ENCODE measurements at regions not wholly inside any gene's neighbourhood (a gene's known extent, or its start where the extent isn't known, plus 50 kb on each side); places are given as distances from the start of the nearest gene placed in this dataset.

GRCh38 chr1:227428803-227429202 lies 110.5 kb upstream of the CDC42BPA start:
- TF ChIP-seq CTCF (IDR thresholded peaks at IDR 0.05; ENCODE audit: low read depth, low read length): no peak
- DNase-seq (ENCODE audit: low read depth, low spot score): no peak
- Histone ChIP-seq H3K27ac (ENCODE audit: low read depth, low read length) (no peak overlapping the region), H3K27me3 (ENCODE audit: control insufficient read depth, insufficient read depth, low read length) (no peaks in the 10 kb centered on the region), H3K4me3 (ENCODE audit: low read depth, low read length) (no peak overlapping the region), H3K9me3 (ENCODE audit: control insufficient read depth, insufficient read depth, low read length) (no peaks in the 10 kb centered on the region)
- ChIA-PET CTCF (interaction anchor here (0.6 to 1.1 kb wide), 3 partner anchors 10 to 40 kb away, joined by 3 read pairs; no protein-coding TSS in a partner anchor), POLR2A (no interaction called here)

DNA sequence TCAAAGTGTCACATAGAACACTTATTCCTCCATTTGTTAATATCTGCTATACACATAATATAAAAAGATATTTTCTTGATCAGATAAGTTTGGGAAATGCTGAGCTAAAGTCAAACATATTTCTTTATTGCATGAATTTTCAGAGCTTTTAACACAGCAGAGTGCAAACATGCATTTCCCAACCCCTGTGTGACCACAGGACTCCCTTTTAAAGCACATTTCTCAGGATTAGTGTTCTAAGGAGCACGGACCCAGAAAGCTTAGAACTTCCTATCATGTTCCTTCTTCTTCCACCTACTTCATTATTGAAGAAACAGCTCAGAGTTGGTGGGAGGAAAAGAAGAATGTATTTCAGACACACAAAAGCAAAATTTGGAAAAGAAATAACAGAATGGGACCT lies 109.1 kb upstream of the CDC42BPA start:
- Histone ChIP-seq H3K9me3 (ENCODE audit: control insufficient read depth, insufficient read depth, low read length) (no peaks in the 10 kb centered on the region), H3K27ac (ENCODE audit: low read depth, low read length) (no peak overlapping the region), H3K27me3 (ENCODE audit: control insufficient read depth, insufficient read depth, low read length) (no peaks in the 10 kb centered on the region), H3K4me3 (ENCODE audit: low read depth, low read length) (no peak overlapping the region)
- no peak for DNase-seq (ENCODE audit: low read depth, low spot score)
- POLR2A ChIA-PET: no interaction called here
- no peak for TF ChIP-seq CTCF (IDR thresholded peaks at IDR 0.05; ENCODE audit: low read depth, low read length)
- CTCF ChIA-PET: no interaction called here

- H3K27ac ChIP-seq (ENCODE audit: low read depth, low read length): no peak overlapping the region
- H3K27me3 ChIP-seq (ENCODE audit: control insufficient read depth, insufficient read depth, low read length): no peaks in the 10 kb centered on the region
- CTCF ChIA-PET: interaction anchor here (0.6 kb wide), 1 partner anchor 877 kb away, joined by 6 read pairs; no protein-coding TSS in a partner anchor
- no peak for TF ChIP-seq CTCF (IDR thresholded peaks at IDR 0.05; ENCODE audit: low read depth, low read length)
- DNase-seq (ENCODE audit: low read depth, low spot score): no peak
- POLR2A ChIA-PET: no interaction called here
- no peak overlapping the region for H3K4me3 ChIP-seq (ENCODE audit: low read depth, low read length)
- no peaks in the 10 kb centered on the region for H3K9me3 ChIP-seq (ENCODE audit: control insufficient read depth, insufficient read depth, low read length)
These were observed 106.7 kb upstream of the CDC42BPA start for GRCh38 chr1:227424953-227425352.

DNA sequence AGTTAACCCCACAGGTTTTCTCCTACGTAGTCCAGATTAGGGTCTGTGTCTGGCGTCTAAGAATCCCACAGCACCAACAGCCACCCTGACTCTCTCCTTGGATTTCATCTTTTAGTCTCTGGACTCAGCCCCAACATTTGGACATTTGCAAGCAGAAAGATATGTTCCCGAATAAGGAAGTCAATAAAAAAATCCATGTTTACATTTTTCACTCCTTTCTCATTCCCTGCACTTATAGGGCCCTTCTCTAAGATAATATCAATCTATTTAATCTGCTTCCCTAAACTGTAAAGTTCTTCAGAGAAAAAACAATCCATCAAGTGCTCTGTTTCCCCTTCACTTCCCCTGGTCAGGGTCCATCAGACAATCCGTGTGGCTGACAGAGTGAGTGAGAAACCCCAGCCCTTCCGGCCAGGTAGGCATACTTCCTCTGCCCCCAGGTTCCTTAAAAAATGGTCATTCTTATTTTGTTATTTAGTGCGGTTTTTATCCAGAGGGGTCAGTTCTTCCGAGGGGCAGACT lies 105.9 kb upstream of the CDC42BPA start:
- no peak overlapping the region for H3K27ac ChIP-seq (ENCODE audit: low read depth, low read length)
- H3K27me3 ChIP-seq (ENCODE audit: control insufficient read depth, insufficient read depth, low read length): no peaks in the 10 kb centered on the region
- ChIA-PET POLR2A (no interaction called here), CTCF (no interaction called here)
- H3K9me3 ChIP-seq (ENCODE audit: control insufficient read depth, insufficient read depth, low read length): no peaks in the 10 kb centered on the region
- TF ChIP-seq CTCF (IDR thresholded peaks at IDR 0.05; ENCODE audit: low read depth, low read length): no peak
- DNase-seq (ENCODE audit: low read depth, low spot score): no peak
- no peak overlapping the region for H3K4me3 ChIP-seq (ENCODE audit: low read depth, low read length)

- no peak for TF ChIP-seq CTCF (IDR thresholded peaks at IDR 0.05; ENCODE audit: low read depth, low read length)
- no peaks in the 10 kb centered on the region for H3K27me3 ChIP-seq (ENCODE audit: control insufficient read depth, insufficient read depth, low read length)
- POLR2A ChIA-PET: no interaction called here
- no peaks in the 10 kb centered on the region for H3K9me3 ChIP-seq (ENCODE audit: control insufficient read depth, insufficient read depth, low read length)
- DNase-seq (ENCODE audit: low read depth, low spot score): no peak
- no peak overlapping the region for H3K4me3 ChIP-seq (ENCODE audit: low read depth, low read length)
- no peak overlapping the region for H3K27ac ChIP-seq (ENCODE audit: low read depth, low read length)
- CTCF ChIA-PET: no interaction called here
These were observed 104.3 kb upstream of the CDC42BPA start for GRCh38 chr1:227422581-227422980.

All from AG04450 (cell line).